Fibroblast of villous mesenchyme (primary cell): ENCODE measurements at regions not wholly inside any gene's neighbourhood (a gene's known extent, or its start where the extent isn't known, plus 50 kb on each side); places are given as distances from the start of the nearest gene placed in this dataset.
A peak's percentile ranks its signal among the peaks of the same experiment; 100 is the strongest.
"Not testable (repeated sequence)": the region's sequence is repeated elsewhere in the genome, so short reads cannot be mapped to it uniquely, and the experiment has no call there.

Experiments used
- DNase-seq: peaks from one replicate; pipeline ENCODE4 v3.0.0-alpha.2; 2010; ENCODE audit warnings: low read depth
- H3K4me3 ChIP-seq: 2 replicates; pipeline ENCODE4 v1.5.1; 2011; ENCODE audit warnings: low read depth, mild to moderate bottlenecking, low read length
- TF ChIP-seq, protein P1 (sequence below): IDR thresholded peaks from 2 replicates; pipeline ENCODE4 v1.5.1; 2012; ENCODE audit warnings: low read depth, mild to moderate bottlenecking, low read length; ENCODE audit not compliant: insufficient read depth

DNA sequence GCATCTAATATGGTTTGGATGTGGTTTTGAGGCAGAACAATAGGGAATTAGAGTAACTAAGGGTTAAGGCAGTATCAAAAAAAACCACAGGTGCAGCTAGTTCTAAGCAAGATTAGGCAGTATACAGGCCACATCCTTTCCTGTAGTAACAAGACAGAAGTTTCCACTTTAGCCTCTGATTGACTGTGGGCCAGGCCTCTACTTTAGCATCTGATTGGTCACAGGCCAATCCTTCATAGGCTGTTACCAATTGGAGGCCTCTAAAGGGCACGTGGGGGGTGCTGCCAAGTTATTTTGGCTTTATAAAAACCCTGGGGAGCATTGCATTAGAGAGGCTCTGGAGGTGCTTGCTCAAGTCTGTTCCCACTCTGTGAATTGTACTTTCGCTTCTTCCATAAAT lies 144.1 kb upstream of the ST8SIA4 start:
- DNase-seq: no peak
- no peak overlapping the region for H3K4me3 ChIP-seq
- TF ChIP-seq, protein P1, sequence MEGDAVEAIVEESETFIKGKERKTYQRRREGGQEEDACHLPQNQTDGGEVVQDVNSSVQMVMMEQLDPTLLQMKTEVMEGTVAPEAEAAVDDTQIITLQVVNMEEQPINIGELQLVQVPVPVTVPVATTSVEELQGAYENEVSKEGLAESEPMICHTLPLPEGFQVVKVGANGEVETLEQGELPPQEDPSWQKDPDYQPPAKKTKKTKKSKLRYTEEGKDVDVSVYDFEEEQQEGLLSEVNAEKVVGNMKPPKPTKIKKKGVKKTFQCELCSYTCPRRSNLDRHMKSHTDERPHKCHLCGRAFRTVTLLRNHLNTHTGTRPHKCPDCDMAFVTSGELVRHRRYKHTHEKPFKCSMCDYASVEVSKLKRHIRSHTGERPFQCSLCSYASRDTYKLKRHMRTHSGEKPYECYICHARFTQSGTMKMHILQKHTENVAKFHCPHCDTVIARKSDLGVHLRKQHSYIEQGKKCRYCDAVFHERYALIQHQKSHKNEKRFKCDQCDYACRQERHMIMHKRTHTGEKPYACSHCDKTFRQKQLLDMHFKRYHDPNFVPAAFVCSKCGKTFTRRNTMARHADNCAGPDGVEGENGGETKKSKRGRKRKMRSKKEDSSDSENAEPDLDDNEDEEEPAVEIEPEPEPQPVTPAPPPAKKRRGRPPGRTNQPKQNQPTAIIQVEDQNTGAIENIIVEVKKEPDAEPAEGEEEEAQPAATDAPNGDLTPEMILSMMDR: no peak

DNA sequence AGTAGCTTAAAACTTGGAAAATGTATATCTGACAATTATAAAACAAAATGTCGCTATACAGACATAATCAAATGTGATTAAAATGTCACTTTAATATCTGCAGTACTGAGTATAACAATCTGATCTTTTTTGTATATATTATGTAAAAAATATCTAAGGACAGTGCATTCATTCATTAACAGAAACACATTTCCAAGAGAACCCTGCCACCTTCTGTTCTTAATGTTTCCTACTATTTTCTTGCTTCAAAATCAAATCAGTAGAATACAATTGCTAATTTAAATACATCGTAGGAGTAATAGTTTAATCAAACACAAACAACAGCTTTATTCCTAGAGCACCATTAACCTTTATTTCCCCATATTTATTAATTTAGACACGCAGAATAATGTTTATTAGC lies 142.6 kb upstream of the ST8SIA4 start:
- DNase-seq: peak; percentile 20
- TF ChIP-seq, protein P1: peak; percentile 31
- H3K4me3 ChIP-seq: no peak overlapping the region

DNA sequence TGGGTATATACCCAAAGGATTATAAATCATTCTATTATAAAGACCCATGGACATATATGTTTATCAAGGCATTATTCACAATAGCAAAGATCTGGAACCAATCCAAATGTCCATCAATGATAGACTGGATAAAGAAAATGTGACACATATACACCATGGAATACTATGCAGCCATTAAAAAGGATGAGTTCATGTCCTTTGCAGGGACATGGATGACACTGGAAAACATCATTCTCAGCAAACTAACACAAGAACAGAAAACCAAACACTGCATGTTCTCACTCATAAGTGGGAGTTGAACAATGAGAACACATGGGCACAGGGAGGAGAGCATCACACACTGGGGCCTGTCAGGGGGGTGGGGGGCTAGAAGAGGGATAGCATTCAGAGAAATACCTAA lies 136.9 kb upstream of the ST8SIA4 start:
- DNase-seq, H3K4me3 ChIP-seq: not testable (repeated sequence)

DNA sequence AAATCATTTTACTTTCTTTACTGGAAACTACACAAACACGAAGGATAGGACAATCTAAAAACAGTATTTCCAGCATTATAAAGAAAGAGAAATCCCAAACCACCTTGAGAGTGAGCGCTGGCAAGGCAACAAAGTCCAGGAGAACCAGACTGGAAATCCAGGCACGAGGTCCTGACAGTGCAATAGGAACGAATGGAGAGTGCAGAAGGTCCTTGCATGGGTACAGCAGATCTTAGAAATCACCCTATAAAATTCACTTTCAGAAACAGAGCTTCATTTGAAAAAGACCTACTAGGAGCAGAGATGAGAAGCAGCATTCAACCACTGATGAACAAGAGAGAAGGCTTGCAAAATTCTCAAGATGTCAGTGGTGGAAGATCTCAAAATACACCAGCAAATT lies 133.7 kb upstream of the ST8SIA4 start:
- no peak for DNase-seq
- H3K4me3 ChIP-seq: no peak overlapping the region
- TF ChIP-seq, protein P1: no peak

DNA sequence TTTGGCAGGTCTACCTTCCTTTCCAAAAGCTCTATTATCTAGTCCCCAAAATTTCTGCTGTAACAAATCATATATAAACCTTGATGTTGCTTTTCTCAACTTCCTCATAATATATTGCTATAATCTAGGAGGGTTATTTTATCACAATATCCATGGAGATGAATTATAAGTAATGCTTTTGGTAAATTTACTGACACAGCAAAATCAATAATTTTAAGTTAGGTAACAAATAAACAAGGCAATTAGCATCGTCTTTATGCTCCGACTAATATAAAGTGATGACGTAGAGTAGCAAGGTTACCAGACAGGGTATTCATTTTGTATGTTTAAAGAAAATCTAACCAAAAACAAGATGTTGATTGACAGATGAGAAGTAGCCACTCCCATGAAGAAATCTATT lies 132.3 kb upstream of the ST8SIA4 start:
- no peak overlapping the region for H3K4me3 ChIP-seq
- TF ChIP-seq, protein P1: no peak
- no peak for DNase-seq

DNA sequence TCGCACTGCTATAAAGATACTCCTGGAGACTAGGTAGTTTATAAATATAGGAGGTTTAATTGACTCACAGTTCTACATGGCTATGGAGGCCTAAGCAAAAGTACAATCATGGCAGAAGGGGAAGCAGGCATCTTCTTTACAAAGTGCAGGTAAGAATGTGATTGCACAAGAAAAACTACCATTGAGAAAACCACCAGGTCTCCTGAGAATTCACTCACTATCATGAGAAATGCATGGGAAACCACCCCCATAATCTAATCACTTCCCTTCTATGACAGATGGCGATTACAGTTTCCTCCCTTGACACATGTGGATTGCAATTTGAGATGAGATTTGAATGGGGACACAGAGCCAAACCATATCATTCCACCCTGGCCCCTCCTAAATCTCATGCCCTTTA lies 121.2 kb upstream of the ST8SIA4 start:
- TF ChIP-seq, protein P1: no peak
- H3K4me3 ChIP-seq: no peak overlapping the region
- DNase-seq: no peak

DNA sequence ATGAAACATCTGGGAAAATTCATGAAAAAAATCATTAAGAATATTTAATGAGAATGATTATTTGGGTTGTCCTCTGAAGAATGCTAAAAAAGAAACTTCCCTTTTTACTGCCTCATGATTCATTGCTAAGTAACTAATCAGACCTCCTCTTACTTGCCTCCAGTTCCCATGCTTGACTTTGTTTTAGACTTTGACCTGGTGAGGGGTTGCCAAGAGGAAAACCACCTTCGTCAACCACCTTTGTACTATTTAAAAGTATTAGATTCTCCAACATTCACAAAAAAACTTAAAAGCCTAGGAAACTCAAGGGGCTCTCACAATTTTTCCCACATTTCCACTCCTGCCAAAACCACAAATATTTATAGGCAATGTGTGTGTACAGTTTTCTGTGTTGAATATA lies 115.2 kb upstream of the ST8SIA4 start:
- TF ChIP-seq, protein P1: no peak
- no peak for DNase-seq

More for the DNA sequence above, 115.2 kb upstream of the ST8SIA4 start:
- H3K4me3 ChIP-seq: no peak overlapping the region
